SK-N-SH treated with all-trans-retinoic acid at 6 μM for 48 hours (cell line): ENCODE measurements at regions not wholly inside any gene's neighbourhood (a gene's known extent, or its start where the extent isn't known, plus 50 kb on each side); places are given as distances from the start of the nearest gene placed in this dataset.

Source experiments
- ARNTL ChIP-seq: fragments of 450-650 bp; formaldehyde crosslinking; IDR thresholded peaks from 2 replicates; pipeline ENCODE4 v1.5.0; 2020; ENCODE audit warnings: low read depth, mild to moderate bottlenecking, moderate library complexity, borderline replicate concordance
- GLIS3 ChIP-seq: fragments of 250-450 bp; sonication (Bioruptor Pico); IDR thresholded peaks from 2 replicates; pipeline ENCODE4 v1.5.0; 2020; ENCODE audit warnings: mild to moderate bottlenecking, moderate library complexity
- OSR1 ChIP-seq: fragments of 250-450 bp; sonication (Bioruptor Pico); IDR thresholded peaks from 2 replicates; pipeline ENCODE4 v1.8.0; 2022; ENCODE audit warnings: moderate library complexity, mild to moderate bottlenecking, inconsistent platforms
- RARB ChIP-seq: fragments of 250-450 bp; sonication (Bioruptor Pico); IDR thresholded peaks from 2 replicates; pipeline ENCODE4 v1.8.0; 2021; ENCODE audit warnings: mild to moderate bottlenecking, moderate library complexity
- SNAI2 ChIP-seq: fragments of 250-450 bp; sonication (Bioruptor Pico); IDR thresholded peaks from 2 replicates; pipeline ENCODE4 v1.5.0; 2020; ENCODE audit warnings: mild to moderate bottlenecking, moderate library complexity
- TCF4 ChIP-seq: fragments of 250-450 bp; sonication (Bioruptor Pico); IDR thresholded peaks from 2 replicates; pipeline ENCODE4 v1.8.0; 2021; ENCODE audit warnings: mild to moderate bottlenecking, moderate library complexity, borderline replicate concordance
- TOX ChIP-seq: fragments of 250-450 bp; sonication (Bioruptor Pico); IDR thresholded peaks from 2 replicates; pipeline ENCODE4 v1.8.0; 2021; ENCODE audit warnings: mild to moderate bottlenecking, moderate library complexity, borderline replicate concordance
- ZFP3 ChIP-seq: fragments of 250-450 bp; sonication (Bioruptor Pico); IDR thresholded peaks from 2 replicates; pipeline ENCODE4 v1.5.0; 2020; ENCODE audit warnings: mild to moderate bottlenecking, moderate library complexity
- ZFP30 ChIP-seq: fragments of 450-650 bp; formaldehyde crosslinking; IDR thresholded peaks from 2 replicates; pipeline ENCODE4 v1.5.0; 2022; ENCODE audit warnings: mild to moderate bottlenecking, moderate library complexity
- ZNF8 ChIP-seq: fragments of 450-650 bp; formaldehyde crosslinking; IDR thresholded peaks from 2 replicates; pipeline ENCODE4 v1.5.0; 2020; ENCODE audit warnings: mild to moderate bottlenecking, moderate library complexity
- TF ChIP-seq, protein P1 (sequence below): fragments of 250-450 bp; sonication (Bioruptor Pico); IDR thresholded peaks from 2 replicates; pipeline ENCODE4 v1.5.1; 2021; ENCODE audit warnings: mild to moderate bottlenecking, moderate library complexity
- TF ChIP-seq, protein P2 (sequence below): fragments of 250-450 bp; sonication (Bioruptor Pico); IDR thresholded peaks from 2 replicates; pipeline ENCODE4 v1.5.1; 2020; ENCODE audit warnings: low read depth, mild to moderate bottlenecking, moderate library complexity
- TF ChIP-seq, protein P3 (sequence below): fragments of 250-450 bp; sonication (Bioruptor Pico); IDR thresholded peaks from 2 replicates; pipeline ENCODE4 v1.8.0; 2020; ENCODE audit warnings: mild to moderate bottlenecking, moderate library complexity, borderline replicate concordance

DNA sequence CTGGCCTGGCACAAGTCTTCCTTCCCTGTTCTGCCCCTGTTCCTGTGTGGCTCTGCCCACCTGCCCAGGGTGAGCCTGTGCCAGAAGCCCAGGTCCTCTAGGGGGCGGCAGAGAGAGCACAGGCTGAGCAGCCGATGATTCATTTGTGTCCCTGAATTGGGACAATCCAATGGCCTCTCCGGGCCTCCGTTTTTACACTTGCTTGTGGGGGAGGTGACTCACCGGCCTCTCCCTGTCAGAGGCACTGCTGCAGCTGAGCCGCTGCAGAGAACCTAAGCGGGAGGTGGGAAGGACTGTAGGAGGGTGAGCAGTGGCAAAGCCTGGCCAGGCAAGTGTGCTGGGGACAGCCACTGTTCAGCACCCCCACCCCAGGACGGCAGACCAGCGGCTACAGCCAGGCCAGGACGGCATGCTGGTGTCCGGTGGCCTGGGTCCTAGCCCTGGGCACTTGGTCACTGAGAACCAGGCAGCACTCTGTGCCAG, 65.2 kb upstream of the LMO1 start:
- TF ChIP-seq ARNTL (CRISPR knock-in tag): no peak
- no peak for TF ChIP-seq ZNF8 (CRISPR knock-in tag)
- TF ChIP-seq, protein P1, sequence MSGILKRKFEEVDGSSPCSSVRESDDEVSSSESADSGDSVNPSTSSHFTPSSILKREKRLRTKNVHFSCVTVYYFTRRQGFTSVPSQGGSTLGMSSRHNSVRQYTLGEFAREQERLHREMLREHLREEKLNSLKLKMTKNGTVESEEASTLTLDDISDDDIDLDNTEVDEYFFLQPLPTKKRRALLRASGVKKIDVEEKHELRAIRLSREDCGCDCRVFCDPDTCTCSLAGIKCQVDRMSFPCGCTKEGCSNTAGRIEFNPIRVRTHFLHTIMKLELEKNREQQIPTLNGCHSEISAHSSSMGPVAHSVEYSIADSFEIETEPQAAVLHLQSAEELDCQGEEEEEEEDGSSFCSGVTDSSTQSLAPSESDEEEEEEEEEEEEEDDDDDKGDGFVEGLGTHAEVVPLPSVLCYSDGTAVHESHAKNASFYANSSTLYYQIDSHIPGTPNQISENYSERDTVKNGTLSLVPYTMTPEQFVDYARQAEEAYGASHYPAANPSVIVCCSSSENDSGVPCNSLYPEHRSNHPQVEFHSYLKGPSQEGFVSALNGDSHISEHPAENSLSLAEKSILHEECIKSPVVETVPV (CRISPR knock-in tag): no peak
- no peak for TF ChIP-seq ZFP30
- TF ChIP-seq TCF4: no peak
- TF ChIP-seq, protein P2, sequence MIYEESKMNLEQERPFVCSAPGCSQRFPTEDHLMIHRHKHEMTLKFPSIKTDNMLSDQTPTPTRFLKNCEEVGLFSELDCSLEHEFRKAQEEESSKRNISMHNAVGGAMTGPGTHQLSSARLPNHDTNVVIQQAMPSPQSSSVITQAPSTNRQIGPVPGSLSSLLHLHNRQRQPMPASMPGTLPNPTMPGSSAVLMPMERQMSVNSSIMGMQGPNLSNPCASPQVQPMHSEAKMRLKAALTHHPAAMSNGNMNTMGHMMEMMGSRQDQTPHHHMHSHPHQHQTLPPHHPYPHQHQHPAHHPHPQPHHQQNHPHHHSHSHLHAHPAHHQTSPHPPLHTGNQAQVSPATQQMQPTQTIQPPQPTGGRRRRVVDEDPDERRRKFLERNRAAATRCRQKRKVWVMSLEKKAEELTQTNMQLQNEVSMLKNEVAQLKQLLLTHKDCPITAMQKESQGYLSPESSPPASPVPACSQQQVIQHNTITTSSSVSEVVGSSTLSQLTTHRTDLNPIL (CRISPR knock-in tag): no peak
- no peak for TF ChIP-seq ZFP3 (CRISPR knock-in tag)
- no peak for TF ChIP-seq SNAI2
- TF ChIP-seq TOX (CRISPR knock-in tag): no peak
- no peak for TF ChIP-seq GLIS3 (CRISPR knock-in tag)
- TF ChIP-seq, protein P3, sequence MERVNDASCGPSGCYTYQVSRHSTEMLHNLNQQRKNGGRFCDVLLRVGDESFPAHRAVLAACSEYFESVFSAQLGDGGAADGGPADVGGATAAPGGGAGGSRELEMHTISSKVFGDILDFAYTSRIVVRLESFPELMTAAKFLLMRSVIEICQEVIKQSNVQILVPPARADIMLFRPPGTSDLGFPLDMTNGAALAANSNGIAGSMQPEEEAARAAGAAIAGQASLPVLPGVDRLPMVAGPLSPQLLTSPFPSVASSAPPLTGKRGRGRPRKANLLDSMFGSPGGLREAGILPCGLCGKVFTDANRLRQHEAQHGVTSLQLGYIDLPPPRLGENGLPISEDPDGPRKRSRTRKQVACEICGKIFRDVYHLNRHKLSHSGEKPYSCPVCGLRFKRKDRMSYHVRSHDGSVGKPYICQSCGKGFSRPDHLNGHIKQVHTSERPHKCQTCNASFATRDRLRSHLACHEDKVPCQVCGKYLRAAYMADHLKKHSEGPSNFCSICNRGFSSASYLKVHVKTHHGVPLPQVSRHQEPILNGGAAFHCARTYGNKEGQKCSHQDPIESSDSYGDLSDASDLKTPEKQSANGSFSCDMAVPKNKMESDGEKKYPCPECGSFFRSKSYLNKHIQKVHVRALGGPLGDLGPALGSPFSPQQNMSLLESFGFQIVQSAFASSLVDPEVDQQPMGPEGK (CRISPR knock-in tag): no peak
- no peak for TF ChIP-seq OSR1 (CRISPR knock-in tag)
- TF ChIP-seq RARB: no peak
